ENCODE measurements at regions not wholly inside any gene's neighbourhood (a gene's known extent, or its start where the extent isn't known, plus 50 kb on each side); places are given as distances from the start of the nearest gene placed in this dataset.
"Not testable (repeated sequence)": the region's sequence is repeated elsewhere in the genome, so short reads cannot be mapped to it uniquely, and the experiment has no call there.

GRCh38 chr9:81431641-81432040 lies 257.7 kb downstream of the TLE1 start:
- no peak for DNase-seq (ENCODE audit: low spot score)

GRCh38 chr9:81430727-81431126 lies 258.6 kb downstream of the TLE1 start:
- DNase-seq (ENCODE audit: low spot score): no peak

GRCh38 chr9:81427870-81428269 lies 261.5 kb downstream of the TLE1 start:
- DNase-seq (ENCODE audit: low spot score): no peak

GRCh38 chr9:81424431-81424830 lies 264.9 kb downstream of the TLE1 start:
- DNase-seq (ENCODE audit: low spot score): no peak

- no peak for DNase-seq (ENCODE audit: low spot score)
These were observed 265.6 kb downstream of the TLE1 start for GRCh38 chr9:81423589-81424326.

- DNase-seq (ENCODE audit: low spot score): not testable (repeated sequence)
These were observed 268.3 kb downstream of the TLE1 start for GRCh38 chr9:81421090-81421489.

- no peak for DNase-seq (ENCODE audit: low spot score)
These were observed 269.3 kb downstream of the TLE1 start for GRCh38 chr9:81420024-81420423.

- DNase-seq (ENCODE audit: low spot score): no peak
These were observed 271.4 kb downstream of the TLE1 start for GRCh38 chr9:81417941-81418340.

- DNase-seq (ENCODE audit: low spot score): no peak
These were observed 272.1 kb downstream of the TLE1 start for GRCh38 chr9:81417299-81417675.

- peak; percentile 15 for DNase-seq (ENCODE audit: low spot score)
These were observed 272.7 kb downstream of the TLE1 start for GRCh38 chr9:81416476-81417298.

GRCh38 chr9:81414836-81415235 lies 274.5 kb downstream of the TLE1 start:
- DNase-seq (ENCODE audit: low spot score): no peak

- no peak for DNase-seq (ENCODE audit: low spot score)
These were observed 277.4 kb downstream of the TLE1 start for GRCh38 chr9:81411961-81412360.

- no peak for DNase-seq (ENCODE audit: low spot score)
These were observed 279.1 kb downstream of the TLE1 start for GRCh38 chr9:81410201-81410600.

GRCh38 chr9:81408951-81409350 lies 280.4 kb downstream of the TLE1 start:
- no peak for DNase-seq (ENCODE audit: low spot score)

- no peak for DNase-seq (ENCODE audit: low spot score)
These were observed 284.3 kb downstream of the TLE1 start for GRCh38 chr9:81404931-81405598.

- no peak for DNase-seq (ENCODE audit: low spot score)
These were observed 291.6 kb downstream of the TLE1 start for GRCh38 chr9:81397481-81398381.

- DNase-seq (ENCODE audit: low spot score): no peak
These were observed 292.8 kb downstream of the TLE1 start for GRCh38 chr9:81396528-81396927.

GRCh38 chr9:81395676-81396054 lies 293.7 kb downstream of the TLE1 start:
- no peak for DNase-seq (ENCODE audit: low spot score)

- DNase-seq (ENCODE audit: low spot score): peak; percentile 74
These were observed 294.3 kb downstream of the TLE1 start for GRCh38 chr9:81394881-81395675.

GRCh38 chr9:81393985-81394811 lies 295.1 kb downstream of the TLE1 start:
- DNase-seq (ENCODE audit: low spot score): no peak
